Left kidney (tissue), 1 donor: ENCODE measurements at regions not wholly inside any gene's neighbourhood (a gene's known extent, or its start where the extent isn't known, plus 50 kb on each side); places are given as distances from the start of the nearest gene placed in this dataset.
A peak's percentile ranks its signal among the peaks of the same experiment; 100 is the strongest.

Source experiments
- DNase-seq: peaks from one replicate; pipeline ENCODE4 v3.0.0-alpha.2; 2013

GRCh38 chr4:19314116-19314515, 937.6 kb upstream of the SLIT2 start:
- peak; percentile 19 for DNase-seq

DNA sequence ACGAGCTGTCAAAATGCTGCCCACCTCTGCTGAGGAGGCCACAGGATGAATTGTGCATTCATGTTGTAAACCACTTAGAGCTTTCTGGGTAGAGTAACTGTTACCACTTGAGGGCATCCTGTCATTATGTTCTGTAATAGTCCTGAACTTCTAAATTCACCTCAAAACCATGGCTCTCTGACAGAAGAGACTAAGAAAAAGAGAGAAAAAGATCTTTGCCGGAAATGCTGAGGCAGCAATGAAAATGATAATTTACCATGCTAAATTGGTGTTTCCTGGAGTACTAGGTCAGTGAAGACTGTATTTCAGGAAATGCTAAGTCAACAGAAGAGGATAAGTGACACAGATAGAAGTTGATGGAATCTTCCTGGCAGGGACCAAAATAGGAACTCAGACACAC, 942.3 kb upstream of the SLIT2 start:
- DNase-seq: peak; percentile 38

DNA sequence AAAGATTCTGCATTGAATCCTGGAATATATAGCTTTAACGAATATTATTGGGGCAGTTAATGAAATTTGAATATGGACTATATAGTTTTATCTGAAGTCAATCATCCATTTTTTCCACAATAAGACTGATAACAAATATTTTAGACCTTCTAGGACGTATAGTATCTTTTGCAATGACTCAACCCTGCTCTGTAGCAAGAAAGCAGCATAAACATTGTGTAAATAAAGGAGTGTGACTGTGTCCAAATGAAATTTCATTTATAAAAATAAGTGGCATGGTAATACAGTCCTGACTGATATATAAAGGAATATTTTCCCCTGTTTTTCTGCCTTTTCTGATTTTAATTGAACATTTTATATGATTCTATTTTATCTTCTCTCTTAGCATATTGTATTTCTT, 947.7 kb upstream of the SLIT2 start:
- no peak for DNase-seq

DNA sequence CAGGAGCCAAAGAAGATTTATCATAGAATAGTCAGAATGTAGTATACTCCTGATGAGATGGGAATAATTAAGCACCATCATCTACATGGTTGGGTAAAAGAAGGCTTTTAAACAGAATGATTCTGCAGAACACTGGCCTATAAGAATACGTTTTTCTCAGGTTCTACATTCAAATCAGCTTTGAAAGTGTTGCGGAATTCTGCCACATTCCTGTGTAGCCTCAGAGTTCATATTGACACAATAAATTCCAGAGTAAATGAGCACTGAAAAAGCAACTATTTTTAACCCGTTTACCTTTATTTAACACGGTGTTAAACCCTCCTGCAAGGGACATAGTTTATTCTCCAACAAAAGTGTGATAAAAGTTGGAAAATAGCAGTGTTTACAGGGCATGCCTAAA, 950.2 kb upstream of the SLIT2 start:
- DNase-seq: no peak

GRCh38 chr4:19300213-19300612, 951.5 kb upstream of the SLIT2 start:
- DNase-seq: no peak

DNA sequence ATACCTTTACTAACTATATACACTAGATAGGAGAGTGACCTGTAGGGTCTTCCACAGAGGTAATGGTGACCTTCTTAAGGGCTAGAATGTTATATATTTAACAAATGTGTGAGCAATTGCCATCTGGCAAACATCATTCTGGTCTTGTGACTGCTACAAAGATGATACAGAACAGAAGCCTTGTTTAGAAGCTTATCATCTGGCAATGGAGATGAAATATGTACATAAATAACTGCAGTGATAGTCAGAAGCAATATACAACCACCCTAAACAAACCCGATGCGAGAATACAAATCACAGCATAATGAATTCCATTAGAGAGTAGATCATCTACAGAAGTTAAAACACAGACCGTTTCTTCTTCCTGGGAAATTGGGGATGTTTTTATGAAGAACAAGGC, 952.7 kb upstream of the SLIT2 start:
- DNase-seq: no peak

DNA sequence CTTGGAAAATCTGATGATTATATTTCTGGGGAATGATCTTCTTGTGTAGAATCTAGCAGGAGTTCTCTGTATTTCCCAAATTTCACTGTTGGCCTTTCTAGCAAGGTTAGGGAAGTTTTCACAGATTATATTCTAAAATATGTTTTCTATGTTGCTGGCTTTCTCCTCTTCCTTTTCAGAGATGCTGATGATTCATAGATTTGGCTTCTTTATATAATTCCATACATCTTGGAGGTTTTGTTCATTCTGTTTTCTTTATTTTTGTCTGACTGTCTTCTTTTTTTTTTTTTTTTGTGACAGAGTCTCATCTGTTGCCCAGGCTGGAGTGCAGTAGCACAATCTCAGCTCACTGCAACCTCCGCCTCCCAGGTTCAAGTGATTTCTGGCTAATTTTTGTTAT, 957.9 kb upstream of the SLIT2 start:
- DNase-seq: no peak

GRCh38 chr4:19293080-19293479, 958.6 kb upstream of the SLIT2 start:
- DNase-seq: no peak

DNA sequence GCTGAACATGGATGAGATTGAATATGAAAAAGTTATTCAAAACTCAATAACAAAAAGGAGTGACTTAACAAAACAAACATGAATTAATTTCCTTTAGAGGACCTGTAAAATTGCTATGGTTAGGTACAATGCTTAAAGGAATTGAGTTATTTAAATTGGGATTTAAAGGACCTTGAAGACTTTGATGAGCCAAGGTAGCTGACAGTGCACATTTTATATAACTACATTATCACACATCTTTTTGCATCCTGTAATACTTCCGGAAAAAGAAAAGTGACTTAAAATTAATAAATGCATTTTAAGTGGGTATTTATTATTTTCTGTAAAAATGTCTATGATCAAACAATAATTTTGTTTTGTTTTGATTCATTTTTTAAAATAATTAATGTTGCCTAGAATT, 964.8 kb upstream of the SLIT2 start:
- no peak for DNase-seq

DNA sequence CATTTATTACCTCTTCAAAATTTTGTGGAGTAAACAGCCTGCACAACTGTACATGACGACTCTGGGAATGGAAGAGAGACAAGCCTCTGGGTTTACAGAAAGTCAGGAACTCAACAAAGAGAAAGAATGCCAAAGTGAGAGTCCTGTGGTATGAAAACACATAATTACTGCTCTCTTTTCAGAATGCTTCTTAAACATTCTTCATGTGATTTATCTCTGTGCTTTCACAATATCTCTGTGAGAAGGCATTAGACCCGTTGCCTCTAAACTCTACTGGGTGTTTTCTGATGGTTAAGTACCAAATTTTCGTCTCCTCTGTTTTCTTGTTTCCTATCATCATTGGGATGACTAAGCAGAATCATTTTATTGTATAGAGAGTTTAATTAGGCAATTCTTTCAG, 966.6 kb upstream of the SLIT2 start:
- DNase-seq: no peak

DNA sequence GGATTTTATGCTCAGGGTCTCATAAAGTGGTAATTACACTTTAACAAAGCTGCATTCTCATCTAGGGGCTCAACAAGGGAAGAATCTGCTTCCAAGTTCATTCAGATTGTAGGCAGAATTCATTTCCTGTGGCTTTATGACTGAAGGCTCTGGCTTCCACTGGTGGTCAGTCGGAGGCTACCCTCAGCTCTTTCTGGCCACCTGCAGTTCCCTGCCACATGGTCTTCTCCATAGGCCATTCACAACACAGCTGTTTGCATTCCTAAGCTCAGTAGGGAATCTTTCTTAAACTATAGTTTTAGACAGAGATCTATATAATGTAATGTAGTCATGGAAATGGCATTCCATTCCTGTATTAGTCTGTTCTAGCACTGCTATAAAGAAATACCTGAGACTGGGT, 973.0 kb upstream of the SLIT2 start:
- DNase-seq: no peak

GRCh38 chr4:19266566-19266965, 985.1 kb upstream of the SLIT2 start:
- DNase-seq: no peak

DNA sequence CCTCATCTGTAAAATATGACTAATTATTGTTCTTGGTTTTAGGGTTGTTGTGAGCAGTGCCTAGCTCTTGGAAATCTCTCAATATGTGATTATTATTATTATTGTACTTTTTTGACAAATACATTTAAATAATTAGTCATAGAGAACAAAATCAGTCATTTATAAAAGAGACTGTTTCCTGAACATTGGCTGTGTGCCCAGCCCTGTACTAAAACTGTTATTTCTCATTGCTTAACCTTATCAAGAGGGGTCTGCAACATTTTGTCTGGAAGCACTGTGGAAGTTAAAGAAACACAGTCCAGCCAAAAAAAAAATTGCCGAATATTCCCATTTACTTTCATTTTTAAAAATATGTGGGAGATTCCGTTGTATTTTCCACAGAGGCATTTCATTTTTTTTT, 989.2 kb upstream of the SLIT2 start:
- DNase-seq: peak; percentile 18

DNA sequence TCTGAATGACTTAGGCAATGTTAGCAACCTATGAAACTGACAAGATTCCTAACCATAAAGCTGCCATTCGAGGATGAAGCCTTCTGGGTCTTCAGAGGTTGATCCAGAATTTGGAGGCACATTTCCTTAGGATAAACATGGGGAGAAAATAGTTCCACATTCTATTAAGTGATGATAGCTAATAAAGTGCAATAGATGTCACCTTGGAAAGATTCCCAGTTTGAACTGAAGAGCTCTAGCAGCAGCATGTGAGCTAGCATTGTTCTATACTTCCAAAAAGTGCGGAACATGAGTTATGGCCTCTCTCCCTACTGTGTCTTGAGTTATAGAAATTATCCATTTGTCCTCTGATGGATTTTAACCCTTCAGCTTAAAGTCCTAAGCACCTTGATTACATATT, 991.4 kb upstream of the SLIT2 start:
- no peak for DNase-seq

DNA sequence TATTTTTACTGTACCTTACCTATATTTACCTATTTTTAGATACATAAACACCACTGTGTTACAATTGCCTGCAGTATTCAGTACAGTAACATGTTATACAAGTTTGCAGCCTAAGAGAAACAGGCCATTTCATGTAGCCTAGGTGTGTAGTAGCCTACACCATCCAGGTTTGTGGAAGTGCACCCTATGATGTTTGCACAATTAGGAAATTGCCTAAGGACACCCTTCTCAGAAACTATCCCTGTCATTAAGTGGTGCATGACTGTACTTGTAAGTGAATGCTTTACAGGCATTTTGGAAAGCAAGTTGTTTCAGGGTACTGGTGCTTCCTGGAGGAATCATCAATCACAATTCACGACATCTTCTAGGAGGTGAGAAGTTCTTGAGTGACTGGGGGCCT, 991.8 kb upstream of the SLIT2 start:
- no peak for DNase-seq

DNA sequence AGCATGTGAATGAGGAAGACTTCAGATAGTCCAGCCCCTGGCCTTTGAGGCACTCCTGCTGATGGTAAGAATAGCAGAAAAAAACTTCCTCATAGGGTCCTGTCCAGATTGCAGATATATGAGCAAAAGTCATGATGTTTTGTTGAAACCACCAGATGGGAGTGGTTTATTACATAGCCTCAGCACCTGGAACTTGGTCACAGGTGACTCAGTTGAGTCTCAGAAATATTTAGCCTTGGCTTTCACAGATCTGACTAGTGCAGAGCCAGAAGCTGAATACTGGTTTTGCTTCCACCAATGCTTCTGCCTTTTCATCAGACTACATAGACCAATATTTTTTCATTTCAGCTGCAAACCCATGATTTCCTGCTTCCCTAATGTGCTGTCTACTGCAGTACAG, 994.9 kb upstream of the SLIT2 start:
- no peak for DNase-seq

GRCh38 chr4:19254486-19254885, 997.2 kb upstream of the SLIT2 start:
- no peak for DNase-seq

GRCh38 chr4:19248023-19248422, 1003.7 kb upstream of the SLIT2 start:
- no peak for DNase-seq

DNA sequence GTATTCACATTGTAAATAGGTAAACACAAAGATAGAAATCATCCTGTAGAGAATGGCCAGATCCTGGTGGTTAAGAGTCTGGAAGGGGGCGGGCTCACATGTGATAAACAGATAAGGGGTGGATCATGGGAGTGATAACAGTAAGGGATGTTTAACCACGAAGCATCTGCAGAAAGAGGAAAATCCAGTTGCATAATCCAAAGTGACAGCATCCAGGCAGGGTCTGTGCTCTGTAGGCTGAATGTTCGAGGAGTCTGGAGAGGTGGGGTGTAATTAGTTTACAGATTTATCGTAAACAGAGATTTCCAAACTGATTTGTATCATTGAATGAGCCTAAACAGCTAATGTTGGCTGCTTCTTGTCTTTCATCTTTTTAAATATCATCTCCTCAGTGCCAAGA, 1009.8 kb upstream of the SLIT2 start:
- DNase-seq: no peak

DNA sequence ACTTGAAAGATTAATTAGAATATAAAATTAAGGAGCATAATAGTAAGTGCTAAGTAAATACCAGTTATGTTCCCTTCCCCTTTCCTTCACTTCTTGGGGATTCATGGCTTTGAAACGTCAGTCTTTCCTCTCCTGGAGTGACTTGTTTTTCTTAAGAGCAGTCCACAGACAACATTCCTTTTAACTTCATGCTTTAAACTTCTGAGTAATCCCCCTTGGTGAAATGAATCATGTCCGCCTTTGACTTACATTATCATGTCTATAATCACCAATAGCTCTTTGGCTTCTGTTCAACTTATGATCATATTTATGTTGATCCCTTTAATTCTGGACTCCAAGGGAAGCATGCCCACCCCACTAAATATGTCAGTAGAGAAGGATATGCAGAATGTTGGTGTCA, 1012.1 kb upstream of the SLIT2 start:
- DNase-seq: no peak

GRCh38 chr4:19236473-19236872, 1015.2 kb upstream of the SLIT2 start:
- no peak for DNase-seq

DNA sequence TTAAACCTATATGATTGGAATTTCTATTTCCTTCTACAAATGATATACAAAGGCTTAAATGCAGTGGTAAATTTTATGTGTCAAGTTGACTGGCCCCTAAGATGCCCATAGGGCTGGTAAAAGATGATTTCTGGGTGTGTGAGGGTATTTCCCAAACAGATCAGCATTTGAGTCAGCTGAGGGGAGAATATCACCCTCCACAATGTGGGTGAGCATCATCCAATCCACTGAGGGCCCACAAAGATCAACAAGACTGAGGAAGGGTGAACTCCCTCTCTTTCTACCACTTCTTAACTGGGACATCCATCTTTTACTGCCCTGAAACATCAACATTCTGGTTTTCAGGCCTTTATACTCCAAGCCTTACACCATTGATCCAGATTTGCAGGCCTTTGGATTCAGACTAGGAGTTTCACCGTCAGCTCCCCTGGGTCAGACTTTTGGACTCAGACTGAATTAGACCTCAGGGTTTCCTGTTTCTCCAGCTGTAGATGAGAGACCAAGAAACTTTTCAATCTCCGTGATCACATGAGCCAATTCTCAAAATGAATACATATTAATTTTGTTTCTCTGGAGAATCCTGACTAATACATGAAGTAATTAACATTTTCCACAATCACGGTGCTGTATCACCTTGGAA, 1020.7 kb upstream of the SLIT2 start:
- no peak for DNase-seq

DNA sequence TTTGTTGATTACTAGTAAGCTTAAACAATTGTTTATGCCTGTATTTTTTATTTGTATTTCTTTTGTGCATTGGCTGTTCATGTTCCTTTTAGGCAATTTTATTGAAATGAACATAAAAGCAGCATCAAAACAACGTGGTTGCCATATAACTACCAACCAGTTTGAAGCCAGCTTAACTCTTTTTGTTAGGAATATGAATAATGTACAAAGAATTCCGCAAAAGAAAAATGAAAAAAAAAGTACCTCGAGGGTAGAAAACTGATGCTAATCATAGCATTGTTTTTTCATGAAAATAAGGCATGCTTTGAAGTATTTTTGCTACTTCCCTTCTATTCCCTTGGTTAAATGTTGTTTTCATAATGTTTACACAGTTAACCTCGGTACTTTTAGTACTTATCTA, 1024.0 kb upstream of the SLIT2 start:
- DNase-seq: no peak

GRCh38 chr4:19224820-19225219, 1026.9 kb upstream of the SLIT2 start:
- DNase-seq: peak; percentile 21

DNA sequence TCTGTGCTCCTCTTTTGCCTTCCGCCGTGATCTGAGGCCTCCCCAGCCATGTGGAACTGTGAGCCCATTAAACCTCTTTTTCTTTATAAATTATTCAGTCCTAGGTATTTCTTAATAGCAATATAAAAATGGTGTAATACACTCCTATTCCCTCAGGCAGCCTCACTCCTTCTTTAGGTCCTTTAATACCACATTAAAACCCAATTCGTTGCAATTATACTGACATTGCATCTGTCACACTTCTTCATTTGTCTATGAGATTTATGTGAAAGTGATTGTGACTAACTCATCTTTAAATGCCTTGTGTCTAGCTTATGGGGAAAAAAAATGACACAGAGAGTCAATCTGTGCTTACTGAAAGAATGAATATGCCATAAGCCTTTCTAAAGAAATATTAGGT, 1035.2 kb upstream of the SLIT2 start:
- no peak for DNase-seq
